22Rv1 (cell line): ENCODE measurements at regions not wholly inside any gene's neighbourhood (a gene's known extent, or its start where the extent isn't known, plus 50 kb on each side); places are given as distances from the start of the nearest gene placed in this dataset.

Experiments
- ZFX ChIP-seq: fragments of 450-650 bp; IDR thresholded peaks from 2 replicates; pipeline ENCODE4 v1.6.1; 2017; ENCODE audit warnings: antibody characterized with exemption, borderline replicate concordance
- TF ChIP-seq, protein P1 (sequence below): fragments of 450-650 bp; IDR thresholded peaks from 2 replicates; pipeline ENCODE4 v1.5.1; 2017; ENCODE audit warnings: mild to moderate bottlenecking

- TF ChIP-seq, protein P1, sequence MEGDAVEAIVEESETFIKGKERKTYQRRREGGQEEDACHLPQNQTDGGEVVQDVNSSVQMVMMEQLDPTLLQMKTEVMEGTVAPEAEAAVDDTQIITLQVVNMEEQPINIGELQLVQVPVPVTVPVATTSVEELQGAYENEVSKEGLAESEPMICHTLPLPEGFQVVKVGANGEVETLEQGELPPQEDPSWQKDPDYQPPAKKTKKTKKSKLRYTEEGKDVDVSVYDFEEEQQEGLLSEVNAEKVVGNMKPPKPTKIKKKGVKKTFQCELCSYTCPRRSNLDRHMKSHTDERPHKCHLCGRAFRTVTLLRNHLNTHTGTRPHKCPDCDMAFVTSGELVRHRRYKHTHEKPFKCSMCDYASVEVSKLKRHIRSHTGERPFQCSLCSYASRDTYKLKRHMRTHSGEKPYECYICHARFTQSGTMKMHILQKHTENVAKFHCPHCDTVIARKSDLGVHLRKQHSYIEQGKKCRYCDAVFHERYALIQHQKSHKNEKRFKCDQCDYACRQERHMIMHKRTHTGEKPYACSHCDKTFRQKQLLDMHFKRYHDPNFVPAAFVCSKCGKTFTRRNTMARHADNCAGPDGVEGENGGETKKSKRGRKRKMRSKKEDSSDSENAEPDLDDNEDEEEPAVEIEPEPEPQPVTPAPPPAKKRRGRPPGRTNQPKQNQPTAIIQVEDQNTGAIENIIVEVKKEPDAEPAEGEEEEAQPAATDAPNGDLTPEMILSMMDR, result peak; percentile 63
- no peak for TF ChIP-seq ZFX
These were observed 58.7 kb upstream of the BEGAIN start for GRCh38 chr14:100645982-100646314.
